Activated naive CD4-positive, alpha-beta T cell treated with anti-CD3 and anti-CD28 coated beads for 36 hours (primary cell): ENCODE measurements at regions not wholly inside any gene's neighbourhood (a gene's known extent, or its start where the extent isn't known, plus 50 kb on each side); places are given as distances from the start of the nearest gene placed in this dataset.

Experiments
- CTCF ChIA-PET: fragments of 350-600 bp; sonication (Branson Sonifier 250); formaldehyde crosslinking; loops from one replicate; lab custom pipeline; 2021; ENCODE audit warnings: antibody characterized with exemption; lab: Charles Lee
- DNase-seq: peaks from one replicate; pipeline ENCODE4 v3.0.0-alpha.2; 2020
- H3K27ac Mint-ChIP-seq: one replicate; pipeline ENCODE4 v1.8.0; 2021; ENCODE audit warnings: mild to moderate bottlenecking, mixed read lengths
- H3K27me3 Mint-ChIP-seq: one replicate; pipeline ENCODE4 v1.8.0; 2021; ENCODE audit warnings: low read depth, mixed read lengths
- H3K36me3 Mint-ChIP-seq: one replicate; pipeline ENCODE4 v1.8.0; 2021; ENCODE audit warnings: low read depth, mixed read lengths
- H3K4me1 Mint-ChIP-seq: one replicate; pipeline ENCODE4 v1.8.0; 2021; ENCODE audit warnings: low read depth, mixed read lengths
- H3K4me3 Mint-ChIP-seq: one replicate; pipeline ENCODE4 v1.8.0; 2021; ENCODE audit warnings: mild to moderate bottlenecking, moderate library complexity, mixed read lengths
- H3K9me3 Mint-ChIP-seq: one replicate; pipeline ENCODE4 v1.8.0; 2021; ENCODE audit warnings: mixed read lengths
- intact Hi-C: fragments of 100-400 bp; cut with micrococcal nuclease; formaldehyde crosslinking; loops from one replicate; pipeline ENCODE4 v1.15.1; 2023

- Mint-ChIP-seq H3K4me3 (no peak overlapping the region), H3K36me3 (peaks cover 1% of the 10 kb centered on the region), H3K4me1 (no peaks in the 10 kb centered on the region), H3K9me3 (peaks cover 21% of the 10 kb centered on the region), H3K27me3 (no peaks in the 10 kb centered on the region), H3K27ac (no peak overlapping the region)
- no peak for DNase-seq
- CTCF ChIA-PET, result no interaction called here
- intact Hi-C loops, result no loop called here
Measured at GRCh38 chr1:173103006-173103405, 52.3 kb upstream of the TNFSF18 start.

- Mint-ChIP-seq H3K9me3 (peaks cover 14% of the 10 kb centered on the region), H3K27ac (no peak overlapping the region), H3K27me3 (no peaks in the 10 kb centered on the region), H3K4me1 (no peaks in the 10 kb centered on the region), H3K36me3 (no peaks in the 10 kb centered on the region), H3K4me3 (no peak overlapping the region)
- CTCF ChIA-PET, result no interaction called here
- no peak for DNase-seq
- intact Hi-C loops, result no loop called here
Measured at GRCh38 chr1:173101589-173101988, 50.8 kb upstream of the TNFSF18 start.

GRCh38 chr1:173100476-173101107, 49.9 kb upstream of the TNFSF18 start:
- no peak overlapping the region for H3K27ac Mint-ChIP-seq
- CTCF ChIA-PET, result no interaction called here
- DNase-seq, result no peak
- no peaks in the 10 kb centered on the region for H3K36me3 Mint-ChIP-seq
- H3K27me3 Mint-ChIP-seq, result no peaks in the 10 kb centered on the region
- no peaks in the 10 kb centered on the region for H3K4me1 Mint-ChIP-seq
- no peak overlapping the region for H3K4me3 Mint-ChIP-seq
- intact Hi-C loops, result no loop called here
- peaks cover 14% of the 10 kb centered on the region for H3K9me3 Mint-ChIP-seq
